ENCODE measurements at regions not wholly inside any gene's neighbourhood (a gene's known extent, or its start where the extent isn't known, plus 50 kb on each side); places are given as distances from the start of the nearest gene placed in this dataset.
"Not testable (repeated sequence)": the region's sequence is repeated elsewhere in the genome, so short reads cannot be mapped to it uniquely, and the experiment has no call there.

- TF ChIP-seq CTCF (IDR thresholded peaks at IDR 0.05; ENCODE audit: insufficient read depth, low read depth, low read length), result no peak
- no peak for DNase-seq (ENCODE audit: low read depth)
- no peak overlapping the region for H3K4me3 ChIP-seq (ENCODE audit: low read depth, low read length)
Measured at GRCh38 chr2:126952216-126952615, 53.5 kb downstream of the TEX51 start.

DNA sequence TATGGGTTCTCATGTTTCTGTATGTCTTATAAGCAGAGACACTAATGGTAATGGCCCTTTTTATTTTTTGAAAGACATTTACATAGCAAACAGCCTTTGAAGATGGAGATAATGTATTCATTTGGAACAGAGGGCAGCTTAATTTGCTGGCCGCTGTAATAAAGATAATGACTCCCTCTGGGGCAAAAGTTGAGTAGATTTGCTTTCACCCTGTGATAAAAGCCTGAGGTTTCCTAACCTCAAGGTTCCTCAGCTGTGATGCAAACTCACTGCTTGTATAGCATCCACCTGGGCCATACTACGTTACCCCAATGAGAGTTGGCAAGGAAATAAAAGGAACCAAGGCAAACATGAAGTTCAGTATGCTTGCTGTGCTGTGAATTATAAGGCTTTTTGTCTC, 54.8 kb downstream of the TEX51 start:
- no peak overlapping the region for H3K4me3 ChIP-seq (ENCODE audit: low read depth, low read length)
- no peak for DNase-seq (ENCODE audit: low read depth)
- no peak for TF ChIP-seq CTCF (IDR thresholded peaks at IDR 0.05; ENCODE audit: insufficient read depth, low read depth, low read length)

GRCh38 chr2:126954831-126955230, 56.1 kb downstream of the TEX51 start:
- no peak overlapping the region for H3K4me3 ChIP-seq (ENCODE audit: low read depth, low read length)
- no peak for TF ChIP-seq CTCF (IDR thresholded peaks at IDR 0.05; ENCODE audit: insufficient read depth, low read depth, low read length)
- no peak for DNase-seq (ENCODE audit: low read depth)

GRCh38 chr2:126956773-126957172, 58.1 kb downstream of the TEX51 start:
- not testable (repeated sequence) for H3K4me3 ChIP-seq (ENCODE audit: low read depth, low read length); DNase-seq (ENCODE audit: low read depth)

DNA sequence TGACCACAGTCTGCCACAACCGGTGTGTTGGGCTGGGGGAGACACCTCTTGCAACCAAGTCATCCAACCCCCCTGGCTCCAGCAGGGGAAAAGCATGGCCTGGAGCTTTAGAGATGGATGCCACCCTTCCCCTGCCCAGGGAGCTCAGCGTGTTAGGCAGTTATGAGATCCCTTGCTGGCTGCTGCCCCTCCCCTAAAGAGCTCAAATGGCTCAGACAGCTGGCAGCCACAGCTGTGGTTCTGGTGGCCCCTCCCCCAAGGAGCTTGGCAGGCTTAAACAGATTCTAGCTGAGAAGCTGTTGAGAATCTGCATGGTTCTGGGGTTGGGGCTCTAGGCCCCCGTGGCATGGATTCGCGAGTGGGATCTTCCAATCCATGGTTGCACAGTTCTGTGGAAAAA, 64.7 kb downstream of the TEX51 start:
- no peak for TF ChIP-seq CTCF (IDR thresholded peaks at IDR 0.05; ENCODE audit: insufficient read depth, low read depth, low read length)
- no peak for DNase-seq (ENCODE audit: low read depth)
- no peak overlapping the region for H3K4me3 ChIP-seq (ENCODE audit: low read depth, low read length)

- DNase-seq (ENCODE audit: low read depth), result no peak
- TF ChIP-seq CTCF (IDR thresholded peaks at IDR 0.05; ENCODE audit: insufficient read depth, low read depth, low read length), result no peak
- H3K4me3 ChIP-seq (ENCODE audit: low read depth, low read length), result no peak overlapping the region
Measured at GRCh38 chr2:126966601-126967000, 67.9 kb downstream of the TEX51 start.

DNA sequence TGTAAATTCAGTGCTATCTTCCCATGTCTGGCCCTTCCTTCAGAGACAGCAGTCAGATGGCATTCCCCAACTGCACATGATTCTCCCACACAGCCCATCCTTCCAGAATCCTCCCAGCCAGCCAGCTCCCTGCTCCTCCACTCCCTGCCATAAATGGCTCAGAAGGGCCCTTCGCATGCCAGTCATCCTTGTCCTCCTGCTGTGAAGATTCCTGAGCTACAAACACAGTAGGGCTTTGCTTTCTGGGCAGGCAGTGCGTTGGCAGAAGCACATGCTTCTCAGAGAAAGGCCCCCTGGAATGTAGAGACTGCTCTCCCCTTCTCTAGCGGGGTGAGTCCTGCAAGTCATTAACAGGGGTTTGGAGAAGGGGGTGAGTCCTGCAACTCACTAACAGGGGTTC, 71.9 kb downstream of the TEX51 start:
- no peak for TF ChIP-seq CTCF (IDR thresholded peaks at IDR 0.05; ENCODE audit: insufficient read depth, low read depth, low read length)
- H3K4me3 ChIP-seq (ENCODE audit: low read depth, low read length), result no peak overlapping the region
- DNase-seq (ENCODE audit: low read depth), result no peak

DNA sequence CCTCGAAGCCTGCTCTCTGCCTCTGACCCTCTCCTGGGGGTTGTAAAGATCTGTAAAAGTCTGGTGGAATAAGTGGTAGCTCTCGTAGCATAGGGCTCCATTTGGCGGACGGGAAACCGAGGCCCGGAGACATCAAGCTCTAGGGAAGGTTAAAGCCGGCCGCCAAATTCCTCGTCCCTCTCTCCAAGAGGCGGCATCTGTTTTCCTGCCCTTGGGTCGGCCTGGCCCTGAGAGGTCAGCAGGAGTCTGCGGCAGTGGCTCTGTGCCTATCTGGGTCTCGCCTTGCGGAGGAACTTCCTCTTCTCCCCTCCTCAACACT, 72.4 kb downstream of the TEX51 start:
- TF ChIP-seq CTCF (IDR thresholded peaks at IDR 0.05; ENCODE audit: insufficient read depth, low read depth, low read length), result no peak
- DNase-seq (ENCODE audit: low read depth), result no peak
- peak overlapping the region; percentile 52 for H3K4me3 ChIP-seq (ENCODE audit: low read depth, low read length)
